Stomach (tissue), 8 donors: ENCODE measurements at regions not wholly inside any gene's neighbourhood (a gene's known extent, or its start where the extent isn't known, plus 50 kb on each side); places are given as distances from the start of the nearest gene placed in this dataset.

Experiments
- DNase-seq, 2 donors: peaks; one replicate each; pipeline versions ENCODE4 v3.0.0 to v3.0.0-alpha.2; 2013 to 2019
- H3K27ac ChIP-seq, 5 donors: fragments of 200-600 bp in 4 of 5; sonication (generic) in 4 of 5; one replicate each; pipeline ENCODE4 v1.5.1; 2013 to 2019; ENCODE audit warnings: mild to moderate bottlenecking in 1 of 5, moderate library complexity in 1 of 5
- H3K27me3 ChIP-seq, 3 donors: fragments of 200-600 bp; sonication (generic); one replicate each; pipeline ENCODE4 v1.5.1; 2017 to 2019; ENCODE audit warnings: mixed run types in 1 of 3
- H3K36me3 ChIP-seq, 4 donors: fragments of 200-600 bp; sonication (generic); 1 replicate in 3 of 4; 2 replicates in 1 of 4; pipeline ENCODE4 v1.5.1; 2016 to 2019
- H3K4me1 ChIP-seq, 4 donors: fragments of 200-600 bp; sonication (generic); one replicate each; pipeline ENCODE4 v1.5.1; 2016 to 2019
- H3K4me3 ChIP-seq, 4 donors: fragments of 200-600 bp; sonication (generic) in 3 of 4; one replicate each; pipeline ENCODE4 v1.5.1; 2016 to 2019; ENCODE audit warnings: mild to moderate bottlenecking in 1 of 4
- H3K9me3 ChIP-seq, 4 donors: fragments of 200-600 bp; sonication (generic); one replicate each; pipeline ENCODE4 v1.5.1; 2016 to 2019
- CTCF ChIP-seq, 7 experiments: fragments of 450-650 bp in 4 of 7; fragments of 200-600 bp in 3 of 7; sonication (generic) in 3 of 7; IDR thresholded peaks; one replicate each; pipeline ENCODE4 v1.5.1; 2016 to 2019; ENCODE audit warnings: antibody characterized with exemption in 7 of 7, control low read depth in 2 of 7, mild to moderate bottlenecking in 1 of 7
- EP300 ChIP-seq: sonication (generic); formaldehyde crosslinking; IDR thresholded peaks from one replicate; pipeline ENCODE4 v1.6.1; 2017; ENCODE audit warnings: antibody characterized with exemption
- POLR2A ChIP-seq, 4 donors: fragments of 450-650 bp; IDR thresholded peaks; one replicate each; pipeline ENCODE4 v1.6.1; 2016; ENCODE audit warnings: antibody characterized with exemption in 4 of 4, control low read depth in 2 of 4, mild to moderate bottlenecking in 1 of 4, moderate library complexity in 1 of 4
- POLR2AphosphoS5 ChIP-seq, 3 donors: sonication (generic); formaldehyde crosslinking; IDR thresholded peaks; one replicate each; pipeline ENCODE4 v1.6.1; 2016; ENCODE audit warnings: antibody characterized with exemption in 3 of 3
- WGBS, 5 donors: extraction: QIAGEN DNeasy Blood & Tissue Kit in 3 of 5; methylation state at CpG; one replicate each; pipeline versions ENCODE4 v1.1.5 to v1.1.7; 2013 to 2018; 5-methylcytosine and 5-hydroxymethylcytosine counted together
- intact Hi-C: fragments of 100-400 bp; cut with DNase I; formaldehyde crosslinking; loops from one replicate; pipeline ENCODE4 v1.15.1; 2023; ENCODE audit warnings: low total_unique reads
- donor health status: healthy with polysubstance abuse.
- donor health status: Bipolar disorder and iron deficiency.
- donor health status: healthy.

DNA sequence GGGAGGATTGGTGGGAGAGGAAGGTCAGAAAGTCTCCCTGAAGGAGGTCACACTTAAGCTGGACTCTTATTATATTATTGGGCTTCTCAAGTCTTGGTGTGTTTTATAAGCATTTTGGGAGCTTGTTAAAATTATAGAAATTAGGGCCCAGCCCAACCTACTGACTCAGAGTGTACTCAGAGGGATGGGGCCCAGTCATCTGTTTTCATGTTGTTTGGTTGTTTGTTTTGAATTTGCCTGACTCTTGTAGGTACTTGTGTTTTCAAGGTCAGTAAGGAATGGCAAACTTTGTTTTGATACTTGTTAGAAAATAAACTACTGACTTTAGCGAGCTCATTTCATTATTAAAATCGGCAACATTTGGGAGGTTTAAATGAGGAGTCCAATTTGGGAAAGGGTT is 152.0 kb downstream of the INSIG2 start:
- Histone ChIP-seq H3K4me3 (no peak overlapping the region), H3K4me1 (no peaks in the 10 kb centered on the region), H3K9me3 (no peaks in the 10 kb centered on the region), H3K36me3 (no peaks in the 10 kb centered on the region), H3K27me3 (peaks cover 0 to 43% (median 4%) of the 10 kb centered on the region in 3 donors), H3K27ac (no peak overlapping the region)
- WGBS, 5 donors: 80 to 96% (median 92%) methylated on average over 2 of the region's 2 CpGs
- no peak for DNase-seq
- TF ChIP-seq POLR2A (IDR thresholded peaks at IDR 0.05) (no peak), CTCF (IDR thresholded peaks at IDR 0.05) (no peak)
- intact Hi-C loops: no loop called here

GRCh38 chr2:118239284-118239683 is 151.0 kb downstream of the INSIG2 start:
- no peaks in the 10 kb centered on the region for H3K36me3 ChIP-seq
- intact Hi-C loops: no loop called here
- DNase-seq: no peak
- peaks cover 0 to 42% (median 4%) of the 10 kb centered on the region in 3 donors for H3K27me3 ChIP-seq
- no peak overlapping the region for H3K27ac ChIP-seq
- no peak overlapping the region for H3K4me3 ChIP-seq
- 79 to 96% (median 91%) methylated on average over 5 of the region's 5 CpGs for WGBS, 5 donors
- H3K9me3 ChIP-seq: no peaks in the 10 kb centered on the region
- no peaks in the 10 kb centered on the region for H3K4me1 ChIP-seq
- no peak for TF ChIP-seq CTCF (IDR thresholded peaks at IDR 0.05)

DNA sequence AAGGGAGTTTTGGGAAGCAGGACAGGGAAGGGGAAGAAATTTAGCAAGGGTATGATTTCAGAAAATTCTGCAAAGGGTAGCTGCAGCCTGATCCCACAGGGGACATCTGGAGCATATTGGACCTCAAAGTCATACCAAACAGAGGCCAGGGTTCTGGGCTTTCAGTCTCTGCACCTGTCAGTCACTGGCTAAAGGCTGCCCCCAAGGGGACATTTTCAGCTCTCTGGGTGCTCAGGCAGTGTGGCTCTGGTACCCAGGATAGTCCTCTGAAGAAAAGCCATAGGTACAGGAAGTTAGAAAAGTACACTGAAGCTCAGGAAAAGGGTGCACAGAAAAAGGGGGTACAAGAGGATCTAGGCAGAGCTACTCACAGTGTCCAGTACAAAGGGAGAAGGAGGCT is 149.2 kb downstream of the INSIG2 start:
- no peaks in the 10 kb centered on the region for H3K36me3 ChIP-seq
- no peak overlapping the region for H3K27ac ChIP-seq
- intact Hi-C loops: no loop called here
- H3K27me3 ChIP-seq: peaks cover 0 to 39% (median 9%) of the 10 kb centered on the region in 3 donors
- no peaks in the 10 kb centered on the region for H3K9me3 ChIP-seq
- DNase-seq: no peak
- TF ChIP-seq POLR2A (IDR thresholded peaks at IDR 0.05) (no peak), CTCF (IDR thresholded peaks at IDR 0.05) (no peak), EP300 (no peak), POLR2AphosphoS5 (IDR thresholded peaks at IDR 0.05) (no peak)
- H3K4me1 ChIP-seq: no peaks in the 10 kb centered on the region
- H3K4me3 ChIP-seq: no peak overlapping the region

- no peak overlapping the region for H3K4me3 ChIP-seq
- intact Hi-C loops: no loop called here
- H3K27me3 ChIP-seq: peaks cover 0 to 61% (median 18%) of the 10 kb centered on the region in 3 donors
- no peak overlapping the region for H3K27ac ChIP-seq
- H3K4me1 ChIP-seq: no peaks in the 10 kb centered on the region
- 46 to 59% (median 56%) methylated on average over 7 to 9 of the region's 9 CpGs for WGBS, 5 donors
- H3K36me3 ChIP-seq: no peaks in the 10 kb centered on the region
- no peak for DNase-seq
- H3K9me3 ChIP-seq: no peaks in the 10 kb centered on the region
- TF ChIP-seq EP300 (no peak), POLR2A (IDR thresholded peaks at IDR 0.05) (no peak), CTCF (IDR thresholded peaks at IDR 0.05) (no peak), POLR2AphosphoS5 (IDR thresholded peaks at IDR 0.05) (no peak)
Measured at GRCh38 chr2:118232796-118233195, 144.5 kb downstream of the INSIG2 start.

- no peak for DNase-seq
- Histone ChIP-seq H3K9me3 (no peaks in the 10 kb centered on the region), H3K36me3 (no peaks in the 10 kb centered on the region), H3K4me3 (no peak overlapping the region), H3K27ac (no peak overlapping the region), H3K27me3 (peaks cover 0 to 61% (median 16%) of the 10 kb centered on the region in 3 donors), H3K4me1 (no peaks in the 10 kb centered on the region)
- intact Hi-C loops: no loop called here
- WGBS, 5 donors: 75 to 90% (median 82%) methylated on average over 3 of the region's 3 CpGs
- TF ChIP-seq CTCF (IDR thresholded peaks at IDR 0.05) (no peak), POLR2AphosphoS5 (IDR thresholded peaks at IDR 0.05) (no peak), EP300 (no peak), POLR2A (IDR thresholded peaks at IDR 0.05) (no peak)
Measured at GRCh38 chr2:118232391-118232790, 144.1 kb downstream of the INSIG2 start.
